Embryonic facial prominence (tissue), 1 donor: ENCODE measurements at regions not wholly inside any gene's neighbourhood (a gene's known extent, or its start where the extent isn't known, plus 50 kb on each side); places are given as distances from the start of the nearest gene placed in this dataset.
"Not testable (repeated sequence)": the region's sequence is repeated elsewhere in the genome, so short reads cannot be mapped to it uniquely, and the experiment has no call there.

Source experiments
- DNase-seq: peaks from one replicate; pipeline ENCODE4 v3.0.0-alpha.2; 2016; ENCODE audit errors: extremely low spot score

DNA sequence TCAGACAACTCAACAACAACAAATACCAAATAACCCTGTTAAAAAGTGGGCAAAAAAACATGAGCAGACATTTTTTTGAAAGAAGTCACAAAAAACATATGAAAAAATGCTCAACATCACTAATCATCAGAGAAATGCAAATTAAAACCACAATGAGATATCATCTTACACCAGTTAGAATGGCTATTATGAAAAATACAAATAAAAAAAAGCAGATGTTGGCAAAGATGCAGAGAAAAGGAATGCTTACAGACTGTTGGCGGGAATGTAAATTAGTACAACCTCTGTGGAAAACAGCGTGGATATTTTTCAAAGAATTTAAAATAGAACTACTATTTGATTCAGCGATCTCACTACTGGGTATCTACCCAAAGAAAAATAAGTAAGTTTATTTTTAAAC, 114.0 kb downstream of the SLC38A4 start:
- DNase-seq, result no peak

DNA sequence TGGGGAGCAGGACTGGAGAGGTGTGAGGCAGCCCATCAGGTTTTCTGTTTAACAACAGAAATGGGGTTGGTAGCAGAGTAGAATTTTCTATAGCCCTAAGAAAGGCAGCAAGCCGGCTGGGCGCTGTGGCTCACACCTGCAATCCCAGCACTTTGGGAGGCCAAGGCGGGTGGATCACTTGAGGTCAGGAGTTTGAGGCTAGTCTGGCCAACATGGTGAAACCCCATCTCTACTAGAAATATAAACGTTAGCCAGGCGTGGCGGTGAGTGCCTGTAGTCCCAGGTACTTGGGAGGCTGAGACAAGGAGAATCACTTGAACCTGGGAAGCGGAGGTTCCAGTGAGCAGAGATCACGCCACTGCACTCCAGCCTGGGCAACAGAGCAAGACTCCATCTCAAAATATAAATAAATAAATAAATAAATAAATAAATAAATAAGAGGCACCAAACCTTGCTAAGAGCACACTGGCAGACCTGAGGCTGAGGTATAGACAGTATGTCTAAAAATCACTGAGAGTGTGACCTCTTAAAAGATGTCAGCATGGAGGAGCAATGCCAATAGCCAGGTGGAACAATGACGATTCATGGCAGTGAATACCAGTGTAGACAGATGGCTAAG, 115.6 kb downstream of the SLC38A4 start:
- no peak for DNase-seq

DNA sequence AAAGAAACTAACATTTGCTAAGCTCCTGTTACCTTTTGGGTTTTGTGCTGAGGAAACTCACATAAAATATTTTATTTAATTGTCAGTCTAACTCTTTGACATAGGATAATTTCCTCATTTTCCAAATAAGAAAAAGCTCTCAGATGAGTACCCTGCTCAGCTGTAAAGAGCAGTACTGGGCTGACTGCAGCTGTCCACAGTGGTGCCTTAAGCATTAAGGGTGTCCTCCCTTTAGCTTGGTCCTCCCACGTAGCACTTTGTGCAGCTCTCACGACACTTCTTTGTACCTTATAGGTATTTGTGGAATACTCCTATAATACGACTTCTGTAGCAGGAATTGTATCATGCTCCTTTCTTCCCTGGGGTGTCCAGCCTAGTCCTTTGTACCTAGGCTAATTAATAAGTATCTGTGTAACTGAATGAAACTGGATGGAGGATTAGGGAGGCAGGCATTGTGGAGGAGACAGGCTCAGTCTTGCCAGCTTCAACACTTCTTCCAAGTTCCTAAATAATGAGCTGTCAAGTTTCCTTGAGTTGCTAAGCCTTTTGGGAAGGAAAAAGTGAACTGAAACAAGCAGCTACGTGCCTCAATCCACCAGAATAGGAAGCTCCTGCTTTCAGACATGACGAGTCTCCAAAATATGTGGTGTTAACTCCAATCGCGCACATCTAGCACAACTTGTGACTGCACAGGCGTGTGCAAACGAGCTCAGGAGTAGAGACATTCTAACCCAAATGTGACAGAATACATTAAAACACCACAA, 123.0 kb downstream of the SLC38A4 start:
- DNase-seq, result peak; percentile 35

DNA sequence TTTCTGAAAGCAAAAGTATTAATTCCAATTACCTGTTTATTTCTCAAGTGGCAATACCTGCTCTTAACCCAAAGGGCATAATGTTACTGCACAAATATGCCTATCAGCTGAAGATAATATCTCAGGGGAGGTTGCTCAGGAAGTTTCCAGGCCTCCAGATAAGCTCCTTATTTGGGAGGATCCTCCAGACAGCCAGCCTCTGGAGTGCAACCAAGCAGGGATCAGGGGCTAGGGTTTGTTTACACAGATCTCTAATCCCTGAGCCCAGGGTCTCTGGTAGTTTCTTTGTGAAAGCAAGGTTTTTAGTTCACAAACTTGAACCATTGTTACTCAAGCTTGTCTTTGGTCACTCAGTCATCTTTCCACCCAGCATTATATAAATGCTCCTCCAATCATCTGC, 124.4 kb downstream of the SLC38A4 start:
- DNase-seq, result no peak

DNA sequence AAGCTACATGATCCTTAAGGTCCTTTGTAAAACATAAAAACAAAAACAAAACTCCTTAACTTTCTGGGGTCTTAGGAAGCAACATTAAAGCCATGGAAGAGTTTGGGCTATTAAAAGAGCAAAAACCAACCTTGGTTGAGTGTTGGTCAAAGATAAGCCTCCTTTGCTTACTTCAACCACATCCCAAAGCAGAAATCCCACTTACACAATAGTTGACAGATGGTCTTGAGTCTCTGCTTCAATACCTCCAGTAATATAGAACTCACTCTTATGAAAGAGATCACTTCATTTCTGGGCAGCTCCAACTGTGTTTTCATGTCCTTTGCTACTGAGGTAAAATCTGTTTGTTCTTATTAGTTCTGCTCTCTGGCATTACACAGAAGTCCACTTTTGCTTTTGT, 125.8 kb downstream of the SLC38A4 start:
- no peak for DNase-seq

DNA sequence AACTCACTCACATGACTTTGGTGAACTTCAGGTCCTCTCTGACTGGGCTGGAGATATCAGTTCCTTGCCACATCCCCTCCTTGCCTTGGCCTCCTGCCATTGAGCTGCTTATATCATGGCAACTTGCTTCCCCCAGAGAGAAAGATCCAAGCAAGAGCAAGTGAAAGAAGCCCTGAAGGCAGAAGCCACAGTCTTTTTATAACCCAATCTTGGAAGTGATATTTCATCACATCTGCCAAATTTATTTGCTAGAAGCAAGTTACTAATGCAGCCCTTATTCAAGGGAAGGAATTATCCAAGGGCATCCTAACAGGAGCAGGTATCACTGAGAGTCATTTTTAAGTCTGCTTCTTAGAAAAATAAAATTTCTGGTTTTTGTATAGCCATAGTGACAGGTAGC, 127.8 kb downstream of the SLC38A4 start:
- no peak for DNase-seq

DNA sequence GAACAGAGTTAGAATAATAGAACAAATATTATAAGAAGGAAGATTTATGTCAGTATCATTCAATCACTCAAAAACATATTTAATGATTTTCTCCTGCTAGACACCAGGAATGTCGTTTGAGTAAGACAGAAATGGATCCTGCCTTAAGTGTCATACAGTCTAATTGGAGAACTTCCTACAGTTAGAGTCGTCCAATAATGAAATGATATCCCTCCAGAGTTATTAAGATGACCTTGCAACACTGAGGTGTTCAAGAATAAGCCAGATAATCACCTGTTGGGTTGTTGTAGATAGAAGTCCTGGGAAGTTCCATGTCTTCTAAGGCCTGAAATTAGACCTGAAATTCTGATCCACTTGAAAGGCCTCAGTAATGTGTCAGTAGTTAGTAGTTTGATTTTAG, 132.3 kb downstream of the SLC38A4 start:
- no peak for DNase-seq

DNA sequence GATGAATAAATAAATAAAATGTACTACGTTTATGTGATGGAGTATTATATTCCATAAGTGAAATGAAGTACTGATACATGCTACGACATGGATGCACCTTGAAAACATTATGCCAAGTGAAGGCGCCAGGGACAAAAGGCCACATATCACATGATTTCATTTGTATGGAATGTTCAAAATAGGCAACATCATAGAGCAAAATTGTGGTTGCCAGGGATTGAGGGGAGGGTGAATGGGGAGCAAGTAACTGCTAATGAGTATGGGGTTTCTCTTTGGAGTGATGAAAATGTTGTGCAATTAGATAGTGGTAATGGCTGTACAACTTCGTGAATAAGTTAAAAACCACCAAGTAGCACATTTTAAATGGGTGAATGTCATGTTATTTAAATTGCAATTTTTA, 132.8 kb downstream of the SLC38A4 start:
- DNase-seq, result no peak

DNA sequence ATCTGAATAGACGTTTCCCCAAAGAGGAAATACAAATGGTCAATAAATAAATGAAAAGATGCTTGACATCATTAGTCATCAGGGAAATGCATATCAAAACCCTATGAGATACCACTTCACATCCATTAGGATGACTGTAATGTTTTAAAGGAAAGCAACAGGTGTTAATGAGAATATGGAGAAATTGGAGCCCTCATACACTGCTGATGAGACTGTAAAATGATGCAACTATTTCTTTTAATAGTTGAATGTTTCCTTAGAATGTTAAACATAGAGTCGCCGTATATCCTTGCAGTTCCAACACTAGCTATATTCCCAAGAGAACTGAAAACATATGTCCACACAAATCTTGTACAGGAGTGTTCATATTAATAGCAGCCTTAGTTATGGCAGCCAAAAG, 133.2 kb downstream of the SLC38A4 start:
- no peak for DNase-seq

DNA sequence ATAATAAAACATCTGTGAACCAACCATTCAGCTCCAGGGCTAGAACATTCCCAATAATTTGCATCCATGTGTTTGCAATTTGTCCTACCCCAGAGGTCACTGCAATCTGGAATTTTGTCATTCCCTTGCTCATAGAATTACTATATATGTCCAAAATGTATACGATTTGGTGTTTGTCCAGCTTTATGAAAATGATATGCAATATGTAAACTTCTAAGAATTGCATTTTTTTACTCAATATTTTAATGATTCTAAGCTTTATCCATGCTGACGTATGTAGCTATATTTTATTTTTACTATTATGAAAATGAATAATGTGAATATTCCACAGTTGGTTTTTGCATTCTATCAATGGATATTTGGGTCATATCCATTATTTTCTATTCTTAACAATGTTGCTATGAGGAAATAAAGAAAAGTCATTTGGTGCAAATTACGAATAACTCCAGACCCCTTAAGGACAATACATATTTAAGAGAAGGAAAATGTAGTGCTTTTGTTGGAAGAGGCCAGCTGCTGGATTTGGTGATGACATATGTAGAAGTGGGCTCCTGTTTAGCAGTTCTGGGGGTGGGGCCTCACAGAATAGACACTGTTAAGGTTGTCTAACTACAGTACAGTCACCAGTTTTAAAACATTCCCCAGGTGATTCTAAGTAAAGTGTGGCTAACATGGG, 139.4 kb downstream of the SLC38A4 start:
- DNase-seq, result no peak

DNA sequence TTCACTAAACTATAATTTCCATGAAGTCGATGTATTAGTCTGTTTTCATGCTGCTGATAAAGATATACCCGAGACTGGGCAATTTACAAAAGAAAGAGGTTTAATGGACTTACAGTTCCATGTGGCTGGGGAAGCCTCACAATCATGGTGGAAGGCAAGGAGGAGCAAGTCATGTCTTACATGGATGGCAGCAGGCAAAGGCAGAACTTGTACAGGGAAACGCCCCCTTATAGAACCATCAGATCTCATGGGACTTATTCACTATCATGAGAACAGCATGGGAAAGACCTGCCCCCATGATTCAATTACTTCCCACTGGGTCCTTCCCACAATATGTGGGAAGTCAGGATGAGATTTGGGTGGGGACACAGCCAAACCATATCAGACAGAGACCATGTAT, 141.6 kb downstream of the SLC38A4 start:
- not testable (repeated sequence) for DNase-seq

DNA sequence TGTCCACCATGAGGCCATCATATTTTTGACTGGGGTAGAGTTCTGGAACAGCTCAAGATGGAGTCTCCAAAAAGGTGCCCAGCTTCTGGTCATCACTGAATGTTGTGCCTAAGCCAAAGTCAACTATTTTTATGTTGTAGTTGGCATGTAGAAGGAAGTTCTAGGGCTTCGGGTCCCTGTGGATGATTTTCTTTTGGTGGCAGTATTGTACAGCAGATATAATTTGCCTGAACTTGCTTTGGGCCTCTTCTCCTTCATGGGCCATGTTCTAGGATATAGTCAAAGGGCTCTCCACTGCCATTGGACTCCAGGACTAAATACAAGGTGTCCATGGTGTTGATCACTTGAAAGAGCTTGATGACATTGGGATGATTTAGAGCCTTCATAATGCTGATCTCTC, 143.6 kb downstream of the SLC38A4 start:
- no peak for DNase-seq

DNA sequence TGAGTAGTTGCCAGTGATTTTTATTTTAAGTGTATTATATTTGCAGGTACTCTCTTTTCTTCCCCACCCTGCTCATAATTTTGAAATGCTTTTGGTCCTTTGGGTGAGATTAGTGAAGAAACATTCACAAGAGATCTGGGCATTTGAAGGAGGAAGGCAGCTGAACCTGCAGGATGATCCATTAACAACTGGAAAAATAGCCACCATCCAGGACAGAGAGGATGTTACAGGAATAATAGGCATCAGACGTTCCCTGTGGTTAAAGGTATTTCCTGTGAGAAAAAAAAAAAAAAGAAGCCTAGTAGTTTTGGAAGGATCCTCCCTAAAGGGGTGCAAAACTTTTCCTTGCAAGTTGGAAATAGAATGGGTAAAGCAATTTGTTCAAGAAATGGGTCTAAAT, 145.3 kb downstream of the SLC38A4 start:
- no peak for DNase-seq

DNA sequence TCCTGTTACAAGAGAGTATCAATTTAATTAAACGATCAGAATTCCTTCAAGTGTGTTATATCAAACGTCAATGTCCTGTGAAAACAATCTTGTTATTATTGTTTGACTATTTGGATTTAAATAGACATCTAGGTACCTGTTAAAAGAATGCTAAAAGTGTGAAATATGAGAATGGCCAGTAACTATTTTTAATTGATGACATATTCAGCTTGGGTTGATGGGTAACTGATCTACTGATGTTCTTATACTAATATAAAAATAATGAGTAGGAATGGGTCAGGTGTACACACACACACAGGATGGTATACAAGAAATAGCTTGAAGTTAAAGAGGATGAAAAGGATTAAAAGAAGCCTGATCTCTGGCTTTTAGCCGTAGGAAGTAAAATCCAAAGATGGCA, 146.0 kb downstream of the SLC38A4 start:
- DNase-seq, result no peak

DNA sequence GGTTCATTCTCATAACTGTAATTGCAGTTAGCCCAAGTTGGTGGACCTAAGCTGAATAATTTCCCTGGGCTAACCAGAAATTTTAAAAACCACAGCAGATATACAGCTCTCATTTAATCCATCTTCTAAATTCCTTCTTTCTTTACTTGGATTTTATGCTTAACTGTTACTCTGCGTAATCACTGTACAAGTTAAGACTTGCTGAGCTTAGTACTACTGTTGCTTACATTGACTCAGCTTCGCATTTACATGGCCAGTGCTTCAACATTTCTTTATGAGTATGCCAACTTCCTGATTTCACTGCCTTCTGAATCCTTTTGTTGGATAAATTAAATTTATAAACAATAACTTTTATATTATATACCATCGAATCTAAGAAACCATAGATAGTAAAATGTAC, 147.4 kb downstream of the SLC38A4 start:
- no peak for DNase-seq

DNA sequence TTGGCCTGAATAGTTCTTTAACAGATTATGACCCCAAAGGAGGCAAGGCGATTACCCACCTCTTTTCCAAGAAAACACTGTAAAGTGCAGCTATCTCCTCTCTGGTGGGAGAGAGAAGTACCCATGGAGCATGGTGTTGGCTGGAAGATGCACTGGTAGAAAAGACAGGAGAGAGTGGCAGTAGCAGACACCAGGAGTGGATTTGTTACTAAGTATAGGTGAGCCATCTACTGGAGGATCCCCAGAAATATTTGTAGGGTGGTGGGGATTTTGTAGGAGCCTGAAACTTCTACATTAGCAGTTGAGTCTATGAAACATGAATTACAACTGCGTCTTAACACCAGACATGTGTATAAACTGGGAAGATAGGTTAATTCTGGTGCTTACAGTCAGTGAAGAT, 148.0 kb downstream of the SLC38A4 start:
- no peak for DNase-seq

DNA sequence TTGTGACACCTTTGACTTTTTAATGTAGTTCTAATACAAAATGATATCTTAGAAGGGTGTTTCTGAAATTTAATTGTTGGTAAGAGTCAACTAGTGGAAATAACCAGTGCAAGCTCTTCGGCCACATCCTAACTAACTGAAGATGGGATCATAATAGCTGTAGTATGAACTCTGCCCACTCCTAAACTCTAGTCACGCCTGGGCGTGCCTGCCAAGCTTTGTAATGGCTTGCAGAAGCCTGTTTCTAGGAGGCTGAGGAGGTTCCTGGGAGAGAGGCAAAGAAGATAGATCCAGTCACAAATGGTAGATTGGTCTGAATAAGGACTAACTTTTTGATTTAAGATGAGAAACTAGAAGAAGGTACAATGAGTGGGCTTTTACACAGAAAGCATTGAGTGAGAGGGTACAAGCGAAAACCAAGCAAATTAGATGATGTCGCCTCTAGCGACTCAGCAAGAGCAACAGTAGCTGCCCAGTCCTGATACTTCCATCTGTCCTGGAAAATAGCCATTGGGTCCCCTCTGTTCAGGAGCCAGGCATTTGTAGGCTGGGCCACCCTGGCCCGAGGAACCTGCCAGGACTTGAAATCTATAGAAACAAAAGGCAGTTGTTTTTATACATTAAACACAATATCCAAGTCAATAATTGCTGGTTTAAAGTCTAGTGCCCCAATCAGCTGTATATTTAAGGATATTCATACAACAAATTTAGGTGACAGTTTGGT, 148.8 kb downstream of the SLC38A4 start:
- no peak for DNase-seq

DNA sequence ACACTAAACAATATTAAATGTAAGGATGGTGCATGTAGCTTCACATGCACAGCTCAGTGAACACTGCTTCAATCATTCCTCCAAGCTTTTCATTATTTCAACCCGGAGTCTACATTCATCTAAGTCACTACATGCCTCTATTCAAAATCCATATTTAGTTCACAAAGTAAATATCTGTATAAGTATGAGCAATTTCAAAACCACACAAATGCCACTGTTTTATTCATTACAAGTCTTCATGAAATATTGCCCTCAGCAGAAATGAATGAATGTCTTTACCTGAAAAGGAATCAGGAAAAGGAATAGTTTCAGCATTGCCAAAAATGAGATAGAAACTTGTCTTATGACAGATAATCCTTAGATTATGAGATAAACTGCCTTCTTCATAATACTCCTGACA, 149.4 kb downstream of the SLC38A4 start:
- no peak for DNase-seq

DNA sequence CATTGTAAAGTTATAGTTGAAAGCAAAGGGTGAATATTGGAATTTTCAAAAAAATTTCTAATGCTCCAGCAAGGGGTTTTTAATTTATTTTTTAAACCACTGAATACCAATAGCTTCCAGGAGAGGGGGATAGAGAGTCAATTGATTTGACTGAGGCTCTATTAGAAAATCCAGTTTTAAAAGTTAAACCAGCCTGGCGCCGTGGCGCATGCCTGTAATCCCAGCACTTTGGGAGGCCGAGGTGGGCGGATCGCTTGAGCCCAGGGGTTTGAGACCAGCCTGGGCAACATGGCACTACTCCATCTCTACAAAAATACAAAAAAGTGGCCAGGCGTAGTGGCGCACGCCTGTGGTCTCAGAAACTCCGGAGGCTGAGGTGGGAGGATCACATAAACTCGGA, 150.1 kb downstream of the SLC38A4 start:
- no peak for DNase-seq

DNA sequence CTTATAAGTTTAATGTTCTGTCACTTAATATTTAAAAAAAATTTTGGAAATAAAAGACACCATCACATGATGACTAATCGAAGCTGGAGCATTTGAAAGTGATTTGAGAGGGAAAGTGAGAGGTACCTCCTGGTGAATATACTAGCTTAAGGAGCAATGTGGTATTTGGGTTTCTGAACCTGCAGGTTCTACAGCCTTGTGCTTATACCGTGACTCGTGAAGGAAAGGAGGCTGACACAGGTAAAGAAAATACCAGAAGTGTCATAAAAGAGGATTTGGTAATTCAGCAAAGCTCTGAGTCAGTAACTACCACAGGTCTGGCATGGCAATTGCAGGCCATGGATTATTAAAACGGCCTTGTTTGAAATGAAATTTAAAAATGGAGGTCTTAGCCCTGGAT, 151.0 kb downstream of the SLC38A4 start:
- no peak for DNase-seq

DNA sequence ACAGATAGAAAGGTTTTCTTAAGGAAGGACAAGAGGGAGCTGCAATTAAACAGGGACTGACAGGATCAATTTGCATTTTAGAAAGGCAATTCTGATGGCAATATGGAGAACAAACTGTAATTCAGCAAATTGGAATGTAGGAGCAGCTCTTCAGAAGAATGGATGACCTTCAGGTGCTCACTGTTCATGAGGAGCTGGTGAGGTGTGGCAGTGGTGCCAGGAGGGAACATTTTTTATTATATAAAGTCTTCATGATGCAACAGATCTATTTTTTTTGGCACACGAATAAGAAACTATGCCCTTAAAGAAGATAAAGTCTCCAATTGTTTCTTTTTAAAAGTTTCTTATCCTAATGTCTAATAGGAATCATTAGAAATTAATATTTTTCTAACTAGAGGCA, 151.7 kb downstream of the SLC38A4 start:
- no peak for DNase-seq

DNA sequence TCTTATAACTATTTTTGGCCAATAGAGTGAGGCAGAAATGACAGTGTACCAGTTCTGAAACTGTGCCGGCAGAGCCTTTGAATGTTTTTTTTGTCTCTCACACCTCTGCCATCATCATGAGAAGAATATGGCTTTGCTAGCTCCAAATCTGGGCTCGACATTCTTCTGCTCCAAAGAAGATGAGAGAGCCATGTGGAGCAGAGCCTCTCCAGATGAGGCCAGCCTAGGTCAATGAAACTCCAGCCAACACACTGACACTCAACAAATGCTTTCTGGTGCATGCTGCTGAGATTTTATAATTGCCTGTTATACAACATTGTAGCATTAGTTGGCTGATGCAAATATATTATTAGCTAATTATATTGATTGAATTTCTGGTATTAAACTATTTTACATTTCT, 154.7 kb downstream of the SLC38A4 start:
- DNase-seq, result no peak

DNA sequence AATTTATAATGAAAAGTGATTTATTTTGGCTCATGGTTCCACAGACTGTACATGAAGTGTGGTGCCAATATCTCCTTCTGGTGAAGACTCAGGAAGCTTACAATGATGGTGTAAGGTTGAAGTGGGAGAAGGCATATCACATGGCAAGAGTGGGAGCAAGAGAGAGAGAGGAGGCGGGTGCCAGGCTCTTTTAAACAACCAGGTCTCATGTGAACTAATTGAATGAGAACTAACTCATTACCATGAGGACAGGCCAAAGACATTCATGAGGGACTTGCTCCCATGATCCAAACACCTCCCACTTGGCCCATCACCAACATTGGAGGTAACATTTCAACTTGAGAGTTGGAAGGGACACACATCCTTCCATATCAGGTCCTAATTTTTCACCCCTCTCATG, 155.2 kb downstream of the SLC38A4 start:
- no peak for DNase-seq
